Esophagus squamous epithelium (tissue), 5 donors: ENCODE measurements at regions not wholly inside any gene's neighbourhood (a gene's known extent, or its start where the extent isn't known, plus 50 kb on each side); places are given as distances from the start of the nearest gene placed in this dataset.

ENCODE experiments used
- DNase-seq: peaks from one replicate; lab custom pipeline; 2025; lab: John Stamatoyannopoulos, UW
- H3K27ac ChIP-seq, 4 donors: fragments of 200-600 bp; sonication (generic); one replicate each; pipeline ENCODE4 v1.5.1; 2016 to 2019; ENCODE audit warnings: mild to moderate bottlenecking in 1 of 4
- H3K27me3 ChIP-seq, 4 donors: fragments of 200-600 bp; sonication (generic); 1 replicate in 3 of 4; 2 replicates in 1 of 4; pipeline versions ENCODE4 v1.5.1 to v1.6.0; 2017 to 2021; ENCODE audit warnings: antibody characterized with exemption in 1 of 4
- H3K36me3 ChIP-seq, 3 donors: fragments of 200-600 bp; sonication (generic); one replicate each; pipeline ENCODE4 v1.5.1; 2016 to 2019
- H3K4me1 ChIP-seq, 3 donors: fragments of 200-600 bp; sonication (generic); one replicate each; pipeline ENCODE4 v1.5.1; 2017 to 2019
- H3K4me3 ChIP-seq, 4 donors: fragments of 200-600 bp; sonication (generic); 1 replicate in 3 of 4; 2 replicates in 1 of 4; pipeline ENCODE4 v1.5.1; 2016 to 2019; ENCODE audit warnings: mild to moderate bottlenecking in 2 of 4, moderate library complexity in 1 of 4
- H3K9me3 ChIP-seq, 3 donors: fragments of 200-600 bp; sonication (generic); one replicate each; pipeline ENCODE4 v1.5.1; 2016 to 2019
- CTCF ChIP-seq, 6 experiments: fragments of 450-650 bp in 4 of 6; fragments of 200-600 bp in 2 of 6; sonication (generic) in 2 of 6; IDR thresholded peaks; one replicate each; pipeline ENCODE4 v1.5.1; 2016 to 2019; ENCODE audit warnings: antibody characterized with exemption in 6 of 6, mild to moderate bottlenecking in 4 of 6, moderate library complexity in 4 of 6
- POLR2A ChIP-seq, 4 donors: fragments of 450-650 bp; IDR thresholded peaks; one replicate each; pipeline ENCODE4 v1.6.1; 2017; ENCODE audit warnings: antibody characterized with exemption in 4 of 4, mild to moderate bottlenecking in 4 of 4, moderate library complexity in 3 of 4
- WGBS, 2 donors: methylation state at CpG; one replicate each; pipeline ENCODE4 v1.1.5; 2018; 5-methylcytosine and 5-hydroxymethylcytosine counted together
- intact Hi-C: fragments of 100-400 bp; cut with DNase I; formaldehyde crosslinking; loops from one replicate; pipeline ENCODE4 v1.15.0; 2022
- donor health status: DM: yes; HTN: yes; CAD: no.

DNA sequence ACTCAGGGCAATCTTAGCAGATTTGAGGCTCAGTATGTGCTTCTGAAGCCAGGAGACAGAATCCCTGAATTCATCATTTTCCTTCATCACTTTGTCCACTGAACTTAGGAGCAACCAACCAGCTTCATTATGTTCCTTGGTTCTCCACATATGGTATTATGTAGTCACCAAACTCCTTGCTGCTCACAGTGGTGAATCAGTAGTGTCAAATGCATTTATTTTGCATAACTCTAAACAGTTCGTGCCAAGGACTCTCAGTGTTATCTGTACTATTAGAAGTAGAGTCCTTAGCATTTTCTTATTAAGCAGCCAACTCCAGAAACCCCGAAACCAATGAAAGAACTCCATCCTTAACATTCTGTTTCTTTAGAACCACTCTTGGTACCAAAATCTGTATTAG is 466.9 kb upstream of the RGS6 start:
- TF ChIP-seq POLR2A (IDR thresholded peaks at IDR 0.05) (no peak), CTCF (IDR thresholded peaks at IDR 0.05) (no peak)
- Histone ChIP-seq H3K4me3 (no peak overlapping the region), H3K27ac (no peak overlapping the region), H3K36me3 (peaks cover 0 to 8% (median 0%) of the 10 kb centered on the region in 3 donors), H3K4me1 (peaks cover 0 to 11% (median 0%) of the 10 kb centered on the region in 3 donors), H3K27me3 (no peaks in the 10 kb centered on the region), H3K9me3 (peaks cover 0 to 14% (median 0%) of the 10 kb centered on the region in 3 donors)
- DNase-seq, result no peak
- 88% methylated on average over 2 of the region's 2 CpGs for WGBS, 2 donors
- intact Hi-C loops, result no loop called here

DNA sequence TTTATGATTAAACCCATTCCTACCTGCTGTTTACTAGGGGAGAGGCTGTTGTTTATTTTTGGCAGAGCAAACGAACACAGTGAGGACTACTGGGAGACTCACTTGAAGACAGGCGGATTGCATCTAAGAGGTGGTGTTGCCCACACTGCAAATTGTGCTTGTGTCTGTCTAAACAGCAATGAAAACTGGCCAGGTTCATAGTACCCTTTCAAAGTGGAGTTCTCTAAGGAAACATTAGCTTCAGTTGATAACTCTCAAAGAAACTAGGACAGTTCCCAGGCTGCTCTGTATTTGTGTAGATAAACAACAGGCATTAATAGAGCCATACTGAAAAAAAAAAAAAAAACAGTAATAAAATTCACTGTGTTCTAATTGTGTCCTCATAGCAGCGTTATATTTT is 466.0 kb upstream of the RGS6 start:
- H3K9me3 ChIP-seq, result peaks cover 0 to 14% (median 0%) of the 10 kb centered on the region in 3 donors
- peaks cover 0 to 9% (median 0%) of the 10 kb centered on the region in 3 donors for H3K4me1 ChIP-seq
- H3K27me3 ChIP-seq, result no peaks in the 10 kb centered on the region
- TF ChIP-seq CTCF (IDR thresholded peaks at IDR 0.05) (no peak), POLR2A (IDR thresholded peaks at IDR 0.05) (no peak)
- 62 to 72% methylated on average over 3 of the region's 3 CpGs for WGBS, 2 donors
- H3K27ac ChIP-seq, result no peak overlapping the region
- intact Hi-C loops, result no loop called here
- peaks cover 0 to 8% (median 0%) of the 10 kb centered on the region in 3 donors for H3K36me3 ChIP-seq
- DNase-seq, result no peak
- H3K4me3 ChIP-seq, result no peak overlapping the region

DNA sequence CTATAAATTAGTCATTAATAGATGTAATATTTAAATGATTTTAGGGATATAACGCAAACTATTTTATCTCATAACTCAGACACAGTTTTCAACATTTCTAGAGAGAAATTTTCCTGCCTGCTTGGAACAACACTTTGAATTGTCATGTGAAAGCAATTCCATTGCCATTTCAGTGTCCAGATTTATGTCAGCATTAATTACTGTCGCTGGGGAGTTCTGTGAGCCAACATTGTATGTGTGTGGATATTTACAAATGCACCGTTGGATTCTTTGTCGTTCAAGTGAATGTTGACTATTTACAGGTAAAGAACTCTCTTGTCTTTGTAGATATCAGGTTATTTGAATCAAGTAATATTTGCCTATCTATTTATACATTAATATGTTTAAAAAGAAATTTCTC is 465.3 kb upstream of the RGS6 start:
- WGBS, 2 donors, result 66 to 75% methylated on average over 4 of the region's 4 CpGs
- no peak for DNase-seq
- H3K27ac ChIP-seq, result no peak overlapping the region
- H3K4me1 ChIP-seq, result peaks cover 0 to 9% (median 0%) of the 10 kb centered on the region in 3 donors
- H3K4me3 ChIP-seq, result no peak overlapping the region
- TF ChIP-seq POLR2A (IDR thresholded peaks at IDR 0.05) (no peak), CTCF (IDR thresholded peaks at IDR 0.05) (no peak)
- H3K9me3 ChIP-seq, result peaks cover 0 to 14% (median 0%) of the 10 kb centered on the region in 3 donors
- H3K36me3 ChIP-seq, result peaks cover 0 to 8% (median 0%) of the 10 kb centered on the region in 3 donors
- H3K27me3 ChIP-seq, result no peaks in the 10 kb centered on the region
- intact Hi-C loops, result no loop called here

- no peak for DNase-seq
- no peak for TF ChIP-seq CTCF (IDR thresholded peaks at IDR 0.05)
- no peak for TF ChIP-seq POLR2A (IDR thresholded peaks at IDR 0.05)
- H3K27me3 ChIP-seq, result no peaks in the 10 kb centered on the region
- 43 to 45% methylated on average over 3 of the region's 3 CpGs for WGBS, 2 donors
- H3K4me1 ChIP-seq, result peaks cover 0 to 9% (median 0%) of the 10 kb centered on the region in 3 donors
- peaks cover 0 to 14% (median 0%) of the 10 kb centered on the region in 3 donors for H3K9me3 ChIP-seq
- H3K36me3 ChIP-seq, result peaks cover 0 to 8% (median 0%) of the 10 kb centered on the region in 3 donors
- H3K4me3 ChIP-seq, result no peak overlapping the region
- no peak overlapping the region for H3K27ac ChIP-seq
- intact Hi-C loops, result no loop called here
Measured at GRCh38 chr14:71467361-71467811, 464.8 kb upstream of the RGS6 start.

DNA sequence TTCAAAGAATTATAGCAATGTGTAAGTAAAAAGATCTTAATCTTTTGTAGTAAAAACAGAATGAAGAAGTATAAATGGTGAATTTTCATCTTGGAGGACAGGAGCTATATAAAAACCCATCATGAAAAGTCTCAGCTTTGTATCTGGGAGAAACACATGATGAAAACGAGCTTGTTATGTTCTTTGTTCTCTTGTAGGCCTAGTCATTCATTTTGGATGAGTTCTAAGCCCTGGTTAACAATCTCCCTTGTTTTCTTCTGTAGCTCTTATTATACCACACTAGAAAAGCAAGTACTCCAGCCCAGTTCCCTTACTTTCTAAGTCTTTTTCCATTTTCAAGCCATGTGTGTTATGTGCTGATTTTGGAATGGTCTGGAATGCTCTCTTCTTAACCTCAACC is 463.5 kb upstream of the RGS6 start:
- Histone ChIP-seq H3K27ac (no peak overlapping the region), H3K9me3 (peaks cover 0 to 6% (median 0%) of the 10 kb centered on the region in 3 donors), H3K27me3 (no peaks in the 10 kb centered on the region), H3K4me3 (no peak overlapping the region), H3K36me3 (peaks cover 0 to 7% (median 0%) of the 10 kb centered on the region in 3 donors), H3K4me1 (peaks cover 0 to 14% (median under 1%) of the 10 kb centered on the region in 3 donors)
- 81 to 83% methylated on average over 1 of the region's 1 CpG for WGBS, 2 donors
- no peak for DNase-seq
- intact Hi-C loops, result no loop called here
- TF ChIP-seq POLR2A (IDR thresholded peaks at IDR 0.05), result no peak
